ENCODE measurements at regions not wholly inside any gene's neighbourhood (a gene's known extent, or its start where the extent isn't known, plus 50 kb on each side); places are given as distances from the start of the nearest gene placed in this dataset.

DNA sequence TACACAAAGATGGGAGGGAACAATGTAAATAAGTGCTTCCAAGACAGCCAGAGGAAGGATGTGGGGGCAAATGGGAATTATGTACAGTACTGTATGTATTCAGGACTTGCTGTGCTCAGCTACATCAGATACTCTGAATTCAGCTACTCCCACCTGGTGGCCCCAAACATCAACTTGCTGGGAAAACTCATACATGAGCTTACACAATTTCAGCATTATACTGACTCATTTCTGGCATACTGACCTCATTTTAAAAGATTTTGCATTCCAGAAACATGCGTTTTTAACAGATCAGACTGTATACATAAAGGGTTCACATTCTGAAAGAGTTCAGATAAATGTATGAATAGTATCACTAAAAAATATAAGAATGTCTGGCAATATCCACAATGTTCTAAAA is 59.7 kb downstream of the GPX5 start:
- DNase-seq (ENCODE audit: low spot score), result no peak
- TF ChIP-seq CTCF (IDR thresholded peaks at IDR 0.05; ENCODE audit: extremely low read depth, missing control alignments), result no peak

- no peak for TF ChIP-seq CTCF (IDR thresholded peaks at IDR 0.05; ENCODE audit: extremely low read depth, missing control alignments)
- no peak for DNase-seq (ENCODE audit: low spot score)
These were observed 60.6 kb downstream of the GPX5 start for GRCh38 chr6:28586324-28586723.

- no peak for TF ChIP-seq CTCF (IDR thresholded peaks at IDR 0.05; ENCODE audit: extremely low read depth, missing control alignments)
- peak; percentile 44 for DNase-seq (ENCODE audit: low spot score)
These were observed 61.5 kb downstream of the GPX5 start for GRCh38 chr6:28586962-28587745.

DNA sequence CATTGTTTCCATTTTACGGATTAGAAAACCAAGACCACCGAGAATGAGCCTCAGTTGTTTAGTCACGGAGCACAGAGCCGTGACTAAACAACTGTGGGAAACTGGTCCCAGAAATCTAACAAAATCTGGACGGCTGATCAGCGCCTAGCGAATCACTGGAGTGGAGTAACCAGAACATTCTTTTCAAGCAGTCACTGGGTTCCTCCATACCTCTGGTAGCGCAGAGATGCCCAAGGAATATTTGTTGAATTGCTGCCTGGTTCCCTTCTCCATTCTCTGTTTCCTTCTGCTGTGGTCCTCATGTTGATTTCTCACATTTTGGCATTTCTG is 62.0 kb downstream of the GPX5 start:
- no peak for TF ChIP-seq CTCF (IDR thresholded peaks at IDR 0.05; ENCODE audit: extremely low read depth, missing control alignments)
- no peak for DNase-seq (ENCODE audit: low spot score)

DNA sequence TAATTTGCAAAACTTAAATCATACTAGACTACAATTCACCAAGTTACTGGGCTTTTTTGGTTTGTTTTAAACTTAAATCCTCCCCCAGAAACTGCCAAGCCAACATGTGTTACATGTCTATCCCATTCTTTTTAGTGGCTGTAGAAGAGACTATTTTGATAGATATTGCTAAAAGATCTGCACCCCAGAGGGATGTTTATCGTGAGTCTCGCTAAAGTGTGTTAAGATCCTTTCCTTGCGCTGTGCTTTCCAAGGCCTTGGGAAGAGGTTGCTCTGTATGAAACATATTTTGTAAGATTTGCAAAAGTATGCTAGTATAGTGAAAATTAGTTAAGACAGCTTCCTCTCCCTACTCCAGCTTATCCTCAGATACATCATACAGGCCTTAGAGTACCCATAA is 63.0 kb downstream of the GPX5 start:
- no peak for TF ChIP-seq CTCF (IDR thresholded peaks at IDR 0.05; ENCODE audit: extremely low read depth, missing control alignments)
- no peak for DNase-seq (ENCODE audit: low spot score)

- no peak for TF ChIP-seq CTCF (IDR thresholded peaks at IDR 0.05; ENCODE audit: extremely low read depth, missing control alignments)
- peak; percentile 54 for DNase-seq (ENCODE audit: low spot score)
These were observed 63.7 kb downstream of the GPX5 start for GRCh38 chr6:28589234-28589956.

DNA sequence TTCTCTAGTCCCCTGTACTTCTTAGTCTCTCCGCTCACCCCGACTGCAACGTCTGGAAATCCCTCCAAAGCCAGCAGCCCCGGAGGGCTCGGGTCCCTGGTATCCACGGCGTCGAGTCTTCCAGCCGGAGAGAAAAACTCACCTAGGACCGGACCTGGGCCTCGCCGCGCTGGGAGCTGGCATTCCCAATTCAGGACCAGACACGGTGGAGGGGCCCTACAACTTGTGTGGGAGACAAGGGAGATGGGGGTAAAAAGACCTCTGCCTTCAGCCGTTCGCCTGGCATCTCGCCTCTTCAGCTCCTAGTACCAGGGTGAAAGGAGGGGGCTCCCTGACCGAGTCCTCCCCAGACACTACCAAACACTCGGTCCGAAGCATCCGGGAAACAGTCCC is 64.3 kb downstream of the GPX5 start:
- TF ChIP-seq CTCF (IDR thresholded peaks at IDR 0.05; ENCODE audit: extremely low read depth, missing control alignments), result no peak
- DNase-seq (ENCODE audit: low spot score), result no peak
